Fibroblast of mammary gland (primary cell): ENCODE measurements at regions not wholly inside any gene's neighbourhood (a gene's known extent, or its start where the extent isn't known, plus 50 kb on each side); places are given as distances from the start of the nearest gene placed in this dataset.

ENCODE experiments used
- DNase-seq: peaks from one replicate; pipeline ENCODE4 v3.0.0-alpha.2; 2010; ENCODE audit warnings: low read depth
- H3K4me3 ChIP-seq: 2 replicates; pipeline ENCODE4 v1.5.1; 2011; ENCODE audit warnings: low read depth, mild to moderate bottlenecking, low read length, moderate library complexity; ENCODE audit not compliant: control insufficient read depth
- CTCF ChIP-seq: conservative IDR thresholded peaks from 2 replicates; pipeline ENCODE4 v1.5.1; 2011; ENCODE audit warnings: low read depth, low read length, inconsistent platforms; ENCODE audit not compliant: control insufficient read depth, insufficient read depth

GRCh38 chr11:56799691-56800210 is 51.3 kb upstream of the OR9G4 start:
- H3K4me3 ChIP-seq, result no peak overlapping the region
- no peak for DNase-seq
- no peak for TF ChIP-seq CTCF
